ENCODE measurements at regions not wholly inside any gene's neighbourhood (a gene's known extent, or its start where the extent isn't known, plus 50 kb on each side); places are given as distances from the start of the nearest gene placed in this dataset.

GRCh38 chr4:138013625-138014024 is 228.5 kb downstream of the SLC7A11 start:
- TF ChIP-seq CTCF (IDR thresholded peaks at IDR 0.05) (no peak), EP300 (IDR thresholded peaks at IDR 0.05) (no peak), POLR2A (IDR thresholded peaks at IDR 0.05) (no peak)

All from stomach (tissue), 4 donors.